NCI-H2171 treated with DMSO at 0.1 percent for 48 hours (cell line): ENCODE measurements at regions not wholly inside any gene's neighbourhood (a gene's known extent, or its start where the extent isn't known, plus 50 kb on each side); places are given as distances from the start of the nearest gene placed in this dataset.
A peak's percentile ranks its signal among the peaks of the same experiment; 100 is the strongest.
"Not testable (repeated sequence)": the region's sequence is repeated elsewhere in the genome, so short reads cannot be mapped to it uniquely, and the experiment has no call there.

Experiments used
- DNase-seq: peaks from one replicate; lab custom pipeline; 2025; lab: John Stamatoyannopoulos, UW

DNA sequence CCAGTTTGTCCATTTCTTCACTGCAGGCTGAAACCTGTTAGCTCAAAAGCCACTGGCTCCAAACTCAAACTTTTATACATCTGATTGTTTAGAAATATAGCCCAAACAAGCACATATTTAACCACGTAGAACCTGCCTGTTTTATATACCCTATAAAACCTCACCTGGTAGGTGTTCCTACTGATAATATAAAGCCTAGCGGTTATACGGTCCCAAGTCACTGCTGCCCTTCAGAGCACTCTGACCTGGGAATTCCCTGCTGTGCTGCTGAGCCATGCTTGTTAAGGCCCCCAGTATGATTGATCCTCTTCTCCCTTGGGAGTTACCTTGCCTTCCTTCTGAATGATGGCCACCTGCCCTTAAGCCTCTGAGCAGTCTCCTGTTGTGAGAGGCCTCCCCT lies 432.8 kb upstream of the LCORL start:
- no peak for DNase-seq

DNA sequence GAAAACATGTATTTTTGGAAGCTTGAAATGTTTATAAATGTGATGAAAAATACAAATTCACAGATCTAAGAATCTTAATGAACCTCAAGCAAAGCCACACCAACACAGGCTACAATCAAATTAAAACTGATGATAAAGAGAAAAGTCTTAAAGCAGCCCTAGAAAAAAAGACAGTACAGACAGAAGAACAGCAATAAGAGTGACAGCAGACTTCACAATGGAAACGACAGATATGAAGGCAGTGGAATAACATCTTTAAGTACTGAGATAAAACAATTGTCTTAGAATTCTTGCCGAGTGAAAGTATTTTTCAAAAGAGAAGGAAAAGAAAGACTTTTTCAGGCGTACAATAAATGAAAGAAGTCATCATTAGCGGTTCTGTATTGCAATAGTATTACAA lies 423.6 kb upstream of the LCORL start:
- no peak for DNase-seq

DNA sequence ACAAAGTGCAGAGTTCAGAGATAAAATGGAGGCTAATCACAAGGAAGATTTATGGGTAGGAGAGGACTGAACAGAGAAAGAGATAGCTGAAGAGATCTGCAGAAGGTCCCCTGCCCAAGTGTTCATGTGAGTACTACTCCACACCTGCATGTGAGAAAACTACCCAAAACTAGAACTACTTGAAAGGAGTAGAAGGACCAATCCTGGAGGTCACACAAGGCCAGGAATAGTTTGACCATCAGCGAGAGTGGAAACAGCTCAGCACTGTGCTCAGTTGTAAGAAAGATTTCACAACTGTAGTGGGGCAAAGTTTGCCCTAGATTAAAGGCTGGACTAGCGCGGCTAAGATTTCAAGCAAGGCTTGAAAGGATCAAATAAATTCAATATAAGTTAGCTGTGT lies 422.7 kb upstream of the LCORL start:
- no peak for DNase-seq

DNA sequence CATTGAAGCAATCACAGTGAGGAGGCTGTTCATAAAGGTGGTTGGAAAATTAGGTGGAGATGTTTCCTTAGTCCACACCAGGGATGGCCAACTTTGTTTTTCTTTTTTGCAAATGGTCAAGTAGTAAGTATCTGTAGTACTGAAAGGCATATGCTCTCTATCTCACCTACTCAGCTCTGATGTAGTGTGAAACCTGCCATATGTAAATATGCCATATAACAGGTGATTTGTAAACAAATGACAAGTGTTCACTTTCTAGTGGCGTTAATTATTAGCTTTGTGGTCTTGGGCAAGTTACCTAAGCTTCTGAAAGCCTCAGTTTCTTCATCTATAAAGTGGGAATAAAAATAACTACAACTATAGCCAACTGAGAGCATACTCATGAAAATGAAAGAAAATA lies 421.4 kb upstream of the LCORL start:
- no peak for DNase-seq

DNA sequence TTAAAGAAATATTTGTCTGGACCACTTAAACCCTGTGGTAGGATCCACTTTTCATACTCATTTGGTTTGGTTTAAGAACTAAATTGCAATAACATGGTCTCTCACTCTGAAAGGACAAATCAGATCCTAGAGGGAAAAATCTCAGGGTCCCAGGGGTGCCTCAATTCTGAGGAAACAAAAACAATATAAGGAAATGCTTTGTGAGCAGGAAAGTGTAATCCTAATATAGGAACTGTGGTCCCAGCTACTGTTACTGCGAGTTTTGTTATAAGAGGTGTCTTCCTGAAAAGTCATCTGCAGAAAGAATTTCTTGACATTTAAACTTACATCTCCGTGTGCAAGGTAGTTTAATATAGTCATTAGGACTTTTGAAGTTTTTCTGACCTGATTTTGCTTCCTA lies 420.1 kb upstream of the LCORL start:
- no peak for DNase-seq

DNA sequence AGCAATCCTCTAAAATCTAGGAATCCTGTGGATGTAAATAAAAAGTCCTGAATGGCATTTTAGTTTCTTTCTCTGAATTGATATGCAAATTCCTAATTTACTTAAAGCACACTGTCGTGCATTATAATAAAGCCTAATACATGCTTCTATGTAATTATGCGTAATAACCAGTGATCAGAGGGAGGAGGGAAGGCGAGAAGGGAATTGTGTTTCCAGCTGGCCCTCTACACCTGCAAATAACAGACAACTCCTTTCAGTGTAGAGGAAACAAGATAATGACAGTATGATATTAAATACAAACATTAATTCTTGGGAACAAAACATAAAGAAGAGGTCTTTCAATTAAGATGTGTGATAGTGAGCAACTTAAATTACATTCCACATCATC lies 419.6 kb upstream of the LCORL start:
- DNase-seq, result no peak

DNA sequence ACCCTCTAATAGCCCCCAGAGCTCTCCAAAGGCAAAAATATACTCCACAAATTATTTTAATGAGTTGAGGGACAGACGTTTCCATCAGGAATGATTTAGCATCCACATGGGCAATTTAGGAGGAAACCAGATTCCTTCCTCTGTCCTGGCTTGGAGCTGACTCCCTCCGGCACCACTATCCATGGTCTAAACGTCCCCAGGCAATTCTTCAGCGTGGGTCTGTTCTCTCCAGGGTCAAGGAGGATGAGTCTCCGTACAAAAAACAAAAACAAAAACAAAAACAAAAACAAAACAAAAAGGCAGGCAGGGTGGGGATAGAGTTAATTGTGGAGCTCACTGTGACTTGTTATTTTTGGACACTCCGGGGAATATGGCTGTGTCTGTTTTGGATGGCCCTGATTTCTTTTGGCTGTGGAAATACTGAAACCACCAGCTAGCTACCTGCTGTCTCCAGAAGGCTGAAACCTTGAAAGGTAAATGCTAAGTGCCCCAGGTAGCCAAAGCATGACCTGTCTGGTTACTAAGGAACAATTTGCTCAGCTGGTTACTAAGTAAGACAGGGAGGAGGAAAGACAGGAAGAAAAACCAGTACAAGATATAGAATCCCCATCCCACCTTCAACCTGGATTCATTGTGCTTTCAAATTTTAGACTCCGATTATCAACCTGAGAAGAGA lies 419.1 kb upstream of the LCORL start:
- DNase-seq, result peak; percentile 23

DNA sequence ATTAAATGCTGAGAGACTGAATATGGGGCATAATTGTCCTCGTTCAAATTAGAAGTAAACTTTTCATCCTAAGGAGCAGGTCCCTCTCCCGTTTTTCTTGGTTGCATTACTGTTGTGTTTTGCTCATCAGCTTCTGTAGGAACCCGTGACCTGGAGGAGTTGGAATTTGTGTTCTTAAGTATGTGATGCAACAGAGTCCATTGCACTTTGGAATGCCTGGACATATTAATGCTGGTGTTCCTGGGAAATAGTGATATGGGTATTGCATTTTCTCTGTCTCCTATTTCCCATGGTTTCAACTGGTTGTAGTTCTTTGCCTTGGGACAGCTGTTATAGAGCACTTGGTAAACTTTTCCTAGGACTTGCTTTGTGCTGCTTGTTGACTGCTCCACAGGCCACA lies 417.8 kb upstream of the LCORL start:
- no peak for DNase-seq

DNA sequence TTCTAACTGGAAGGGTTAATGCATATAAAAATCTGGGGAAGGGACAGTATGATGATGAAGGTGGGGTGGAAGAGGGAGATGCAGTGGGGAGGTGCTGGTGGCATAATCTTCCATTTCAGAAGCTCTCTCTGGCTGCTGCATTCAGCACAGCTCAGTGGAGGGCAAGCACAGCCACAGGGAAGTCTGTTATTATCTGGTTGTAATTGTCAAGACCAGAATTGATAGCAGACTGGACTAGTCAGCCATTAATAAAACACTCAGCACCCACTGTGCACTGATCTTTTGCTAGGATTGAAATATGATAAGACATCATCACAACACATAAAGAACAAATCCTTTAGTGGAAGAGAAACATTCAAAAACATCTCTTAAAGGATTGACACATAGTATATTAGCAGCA lies 414.2 kb upstream of the LCORL start:
- no peak for DNase-seq

DNA sequence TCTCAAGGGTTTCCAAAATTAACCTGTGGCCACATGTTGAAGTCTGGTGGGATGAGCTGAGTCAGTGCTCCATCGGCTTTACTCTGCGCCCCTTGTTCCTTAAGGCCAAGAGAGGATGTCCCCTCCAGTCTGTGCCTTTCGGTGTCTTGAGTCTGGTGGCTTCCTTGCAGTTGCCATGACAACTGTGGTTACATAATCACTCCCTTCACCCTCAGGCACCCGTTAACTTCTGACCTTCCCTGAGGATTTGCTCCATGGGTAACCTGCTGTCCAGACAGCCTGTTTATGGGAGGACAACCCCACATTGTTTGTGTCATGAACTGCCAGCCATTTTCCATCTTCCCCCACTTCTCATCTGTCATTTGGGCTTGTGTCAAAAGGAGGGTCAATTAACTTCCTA lies 401.1 kb upstream of the LCORL start:
- no peak for DNase-seq

DNA sequence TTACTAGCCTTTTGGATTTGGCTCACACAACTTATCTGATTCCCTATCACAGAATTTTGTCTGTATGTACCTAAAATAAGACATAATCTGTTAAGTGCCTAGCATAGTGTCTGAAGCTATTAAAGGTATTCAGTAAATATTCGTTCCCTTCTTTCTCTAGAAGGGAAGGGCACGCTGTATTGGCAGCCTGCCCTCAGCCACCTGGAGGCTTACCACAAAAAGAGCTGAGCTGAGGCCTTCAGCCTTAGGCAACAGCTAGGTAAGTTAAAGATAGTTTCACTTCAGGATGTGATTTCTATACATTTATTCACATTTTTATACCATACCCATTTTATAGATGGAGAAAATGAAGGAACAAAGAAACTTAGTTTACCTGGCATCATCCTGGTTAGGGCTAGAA lies 400.0 kb upstream of the LCORL start:
- DNase-seq, result no peak

DNA sequence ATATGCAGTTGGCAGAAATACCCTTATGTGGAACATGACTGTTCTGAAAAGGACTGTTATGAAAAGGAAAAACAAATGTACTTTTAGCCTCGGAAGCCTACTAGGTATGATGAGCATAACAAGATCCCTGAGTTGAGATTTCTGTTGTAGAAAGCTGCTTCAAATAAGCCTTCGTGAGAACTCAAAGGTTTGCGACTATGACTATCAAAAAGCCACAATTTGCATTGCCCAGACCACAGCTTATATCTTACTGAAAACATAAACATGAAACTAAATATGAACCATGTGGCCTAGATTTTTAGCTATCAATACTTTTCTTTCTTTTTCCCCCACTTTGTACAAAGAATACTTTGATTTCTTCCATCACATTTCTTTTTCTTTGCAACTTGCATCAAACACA lies 398.2 kb upstream of the LCORL start:
- DNase-seq, result no peak

DNA sequence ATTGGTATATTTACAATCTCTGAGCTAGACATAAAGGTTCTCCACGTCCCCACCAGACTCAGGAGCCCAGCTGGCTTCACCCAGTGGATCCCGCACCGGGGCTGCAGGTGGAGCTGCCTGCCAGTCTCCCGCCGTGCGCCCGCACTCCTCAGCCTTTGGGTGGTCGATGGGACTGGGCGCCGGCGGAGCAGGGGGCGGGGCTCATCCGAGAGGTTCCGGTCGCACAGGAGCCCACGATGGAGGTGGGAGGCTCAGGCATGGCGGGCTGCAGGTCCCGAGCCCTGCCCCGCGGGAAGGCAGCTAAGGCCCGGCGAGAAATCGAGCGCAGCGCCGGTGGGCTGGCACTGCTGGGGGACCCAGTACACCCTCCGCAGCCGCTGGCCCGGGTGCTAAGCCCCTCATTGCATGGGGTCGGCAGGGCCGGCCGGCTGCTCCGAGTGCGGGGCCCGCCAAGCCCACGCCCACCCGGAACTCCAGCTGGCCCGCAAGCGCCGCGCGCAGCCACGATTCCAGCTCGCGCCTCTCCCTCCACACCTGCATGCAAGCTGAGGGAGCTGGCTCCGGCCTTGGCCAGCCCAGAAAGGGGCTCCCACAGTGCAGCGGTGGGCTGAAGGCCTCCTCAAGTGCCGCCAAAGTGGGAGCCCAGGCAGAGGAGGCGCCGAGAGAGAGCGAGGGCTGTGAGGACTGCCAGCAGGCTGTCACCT lies 396.8 kb upstream of the LCORL start:
- not testable (repeated sequence) for DNase-seq

DNA sequence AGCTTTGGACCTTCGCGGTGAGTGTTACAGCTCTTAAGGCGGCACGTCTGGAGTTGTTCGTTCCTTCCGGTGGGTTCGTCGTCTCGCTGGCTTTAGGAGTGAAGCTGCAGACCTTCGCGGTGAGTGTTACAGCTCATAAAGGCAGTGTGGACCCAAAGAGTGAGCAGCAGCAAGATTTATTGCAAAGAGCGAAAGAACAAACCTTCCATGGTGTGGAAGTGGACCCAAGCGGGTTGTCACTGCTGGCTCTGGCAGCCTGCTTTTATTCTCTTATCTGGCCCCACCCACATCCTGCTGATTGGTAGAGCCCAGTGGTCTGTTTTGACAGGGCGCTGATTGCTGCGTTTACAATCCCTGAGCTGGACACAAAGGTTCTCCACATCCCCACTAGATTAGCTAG lies 396.1 kb upstream of the LCORL start:
- not testable (repeated sequence) for DNase-seq

DNA sequence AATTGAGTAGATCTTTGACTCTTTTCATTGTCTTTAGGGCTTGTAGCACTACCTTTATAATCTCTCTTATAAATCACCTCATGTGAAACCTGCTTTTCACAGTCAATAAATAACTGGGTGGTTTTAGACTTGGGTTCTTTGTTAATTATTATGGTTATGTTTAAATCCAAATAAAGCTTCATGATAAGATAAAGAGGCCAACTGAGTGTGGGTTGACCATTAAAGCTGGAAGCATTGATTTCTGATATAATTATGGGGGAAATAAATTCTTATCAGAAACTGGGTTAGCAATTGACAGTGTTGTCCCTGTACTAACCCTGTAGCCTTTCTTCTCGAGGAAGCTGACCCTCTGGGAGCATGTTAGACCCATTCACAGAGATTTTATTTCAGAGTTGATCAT lies 384.7 kb upstream of the LCORL start:
- no peak for DNase-seq

DNA sequence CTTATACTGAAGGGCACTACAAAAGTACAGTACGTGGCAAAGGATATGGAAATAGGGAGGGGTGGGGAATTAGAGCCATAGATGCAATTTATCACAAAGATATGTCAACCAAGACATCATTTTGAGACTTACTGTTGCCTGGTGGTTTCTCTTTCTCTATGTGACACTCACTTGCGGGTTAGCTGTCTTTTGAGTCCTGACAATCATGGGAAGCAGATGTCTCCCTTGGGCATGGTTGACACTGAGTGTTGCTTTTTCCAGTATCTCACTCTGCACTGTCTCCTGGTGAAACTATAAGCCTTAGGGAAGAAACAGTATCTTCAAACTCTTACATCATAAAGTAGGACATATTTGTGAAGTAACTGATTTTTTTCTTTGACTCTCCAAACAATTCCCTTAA lies 383.5 kb upstream of the LCORL start:
- no peak for DNase-seq

DNA sequence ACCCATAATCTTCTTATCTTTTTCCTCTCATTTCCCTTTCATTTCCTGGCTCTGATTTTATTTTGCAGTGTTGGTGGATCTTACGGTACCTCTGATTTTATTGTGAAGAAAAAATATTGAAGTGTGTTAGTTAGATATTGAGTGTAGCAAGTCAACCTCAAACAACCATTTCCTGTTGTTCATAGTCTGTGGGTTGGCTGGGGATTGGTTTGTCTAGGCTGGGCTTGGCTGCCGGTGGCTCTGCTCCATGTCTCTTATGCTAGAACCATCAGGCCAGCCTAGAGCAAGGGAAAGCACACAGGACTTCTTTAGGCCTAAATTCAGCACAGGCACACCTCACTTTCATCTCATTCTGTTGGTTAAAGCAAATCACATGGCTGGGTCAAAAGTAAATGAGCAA lies 383.1 kb upstream of the LCORL start:
- no peak for DNase-seq

DNA sequence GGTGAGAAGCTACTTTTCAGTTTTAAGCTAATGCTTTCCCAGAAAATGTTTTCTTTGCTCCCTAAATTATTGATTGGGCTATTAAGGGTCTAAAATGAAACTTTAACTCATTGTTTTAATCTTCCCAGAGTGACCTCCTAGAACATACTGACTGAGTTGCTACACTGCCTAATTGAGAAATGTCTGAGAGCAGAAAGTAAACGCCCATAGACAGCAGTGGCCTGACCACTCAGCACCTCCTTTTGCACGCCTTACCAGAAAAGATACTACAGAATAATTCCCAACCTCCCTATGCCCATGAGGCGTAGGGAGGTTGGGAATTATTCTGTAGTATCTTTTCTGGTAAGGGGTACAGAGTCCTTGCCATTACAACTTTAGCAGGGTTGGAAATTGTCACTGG lies 381.8 kb upstream of the LCORL start:
- no peak for DNase-seq

DNA sequence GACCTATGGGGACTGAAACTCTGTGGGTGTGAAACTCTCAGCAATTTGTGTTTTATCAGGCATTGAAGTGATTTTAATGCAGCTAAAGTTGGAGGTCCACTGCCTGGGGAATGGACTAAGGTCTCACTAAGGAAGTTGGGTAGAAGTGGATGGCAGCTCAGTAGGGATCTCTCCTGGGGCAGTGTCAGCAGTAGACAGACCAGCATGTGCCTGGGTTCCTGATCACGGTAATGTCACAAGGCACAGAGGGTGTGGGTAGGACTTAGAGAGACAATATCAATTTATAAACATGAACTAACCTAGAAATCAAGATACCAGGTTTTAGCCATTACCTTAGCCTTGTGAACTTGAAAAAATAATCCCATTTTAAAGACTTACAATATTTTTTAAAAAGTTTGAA lies 380.3 kb upstream of the LCORL start:
- DNase-seq, result no peak

DNA sequence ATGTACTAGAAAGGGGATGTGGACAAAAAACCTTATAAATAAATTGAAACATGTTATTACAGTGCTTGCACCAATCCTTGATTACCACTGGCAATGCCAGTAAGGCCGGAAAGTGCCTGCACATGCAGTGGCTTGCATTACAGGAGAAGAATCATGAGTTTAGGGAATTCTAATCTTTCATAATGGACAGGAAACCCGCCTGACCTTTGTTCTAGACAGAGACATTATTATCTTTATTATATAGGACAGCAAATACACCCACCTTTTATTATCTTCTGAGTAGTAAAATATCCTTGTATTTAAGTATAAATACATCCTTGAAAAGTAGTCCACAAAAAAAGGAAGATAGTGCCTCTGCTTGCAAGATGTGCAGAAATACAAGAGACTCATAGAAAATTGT lies 379.9 kb upstream of the LCORL start:
- DNase-seq, result no peak

DNA sequence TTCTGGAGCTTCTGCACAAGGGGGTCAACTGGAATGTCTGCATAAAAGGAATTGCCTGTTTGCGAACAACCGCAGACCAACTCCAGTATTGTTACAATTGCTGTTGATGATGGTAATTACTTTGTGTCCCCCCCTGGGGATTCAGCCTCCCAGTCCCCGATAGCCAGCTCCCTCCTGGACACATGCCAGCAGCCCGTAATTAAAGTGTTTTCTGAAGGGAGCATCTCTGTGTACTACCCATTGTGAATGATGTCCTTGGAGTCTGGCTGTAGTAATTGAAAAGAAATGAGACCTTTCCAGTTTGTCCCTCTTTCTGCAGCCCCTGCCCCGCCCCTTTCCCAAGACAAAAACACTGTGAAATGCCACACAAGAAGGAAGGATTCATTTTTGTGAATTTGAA lies 377.1 kb upstream of the LCORL start:
- DNase-seq, result peak; percentile 1

DNA sequence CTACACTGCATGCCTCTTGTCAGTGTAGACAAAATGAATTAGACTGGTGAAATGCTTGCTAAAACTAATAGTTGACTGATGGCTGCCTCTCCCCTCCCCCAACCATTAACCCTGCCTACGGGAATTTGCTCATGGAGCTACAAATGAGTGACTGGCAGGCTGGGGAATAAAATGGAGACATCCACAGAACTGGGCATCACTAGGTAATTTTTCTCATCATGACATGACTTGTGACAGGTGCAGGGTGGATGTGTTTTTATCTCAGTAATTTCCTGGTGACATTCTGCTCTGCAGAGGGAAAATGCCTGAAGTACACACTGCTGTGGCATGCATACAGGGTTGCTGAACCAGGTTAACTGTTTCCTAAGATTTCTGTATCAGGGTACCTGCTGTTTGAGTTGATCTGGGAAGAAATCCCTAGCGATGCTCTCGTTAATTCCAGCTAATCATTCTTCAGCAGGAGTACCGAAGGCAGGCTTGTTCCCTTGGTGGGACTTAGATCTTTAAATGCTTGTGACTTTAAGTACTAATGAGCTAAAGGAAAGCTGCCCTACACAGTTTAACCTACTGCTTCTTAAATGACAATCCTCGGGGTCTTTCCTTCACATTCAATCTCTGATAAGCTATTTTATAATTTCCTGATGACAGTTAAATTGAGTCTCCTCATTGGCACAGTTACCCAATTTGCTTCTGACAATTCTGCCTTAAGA lies 376.3 kb upstream of the LCORL start:
- no peak for DNase-seq

DNA sequence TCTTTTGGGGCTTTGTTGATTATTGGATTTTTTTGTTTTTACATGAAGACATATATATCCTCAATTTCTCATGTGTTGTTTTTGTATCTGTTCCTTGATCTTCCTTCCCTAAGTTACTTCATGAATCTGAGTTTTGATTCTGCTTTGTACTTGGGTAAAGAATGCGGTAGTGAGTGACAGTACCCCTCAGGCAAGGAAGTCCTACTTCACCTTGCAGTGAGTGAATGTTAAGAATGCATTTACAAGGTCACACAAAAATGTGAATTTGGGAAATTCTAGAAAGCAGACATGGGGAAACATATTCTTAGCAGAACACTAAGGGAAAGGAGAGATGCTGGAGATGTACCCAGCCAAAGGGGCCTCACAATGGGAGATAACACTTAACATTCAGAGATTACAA lies 373.1 kb upstream of the LCORL start:
- DNase-seq, result no peak

DNA sequence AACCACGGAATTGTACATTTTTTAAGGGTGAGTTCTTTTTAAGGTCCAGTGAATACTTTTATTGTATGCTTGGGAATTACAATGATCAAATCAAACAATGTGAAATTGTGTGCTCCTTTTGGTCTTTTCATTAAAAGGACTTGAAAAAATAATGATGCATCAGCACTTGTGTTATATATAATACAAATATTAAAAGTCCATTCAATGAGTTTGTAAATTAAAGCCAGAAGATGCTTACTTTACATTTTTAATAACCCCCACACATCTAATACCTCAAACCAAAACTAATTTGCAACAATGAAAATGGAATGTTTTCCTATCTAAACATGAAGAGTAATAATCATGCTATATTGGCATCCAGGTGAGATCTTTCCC lies 369.8 kb upstream of the LCORL start:
- DNase-seq, result no peak
